ENCODE measurements at regions not wholly inside any gene's neighbourhood (a gene's known extent, or its start where the extent isn't known, plus 50 kb on each side); places are given as distances from the start of the nearest gene placed in this dataset.

- no peaks in the 10 kb centered on the region for H3K36me3 ChIP-seq (ENCODE audit: insufficient read depth, low read length)
- H3K4me3 ChIP-seq (ENCODE audit: low read length), result no peak overlapping the region
- no peaks in the 10 kb centered on the region for H3K4me1 ChIP-seq (ENCODE audit: insufficient read depth, low read length)
- no peak overlapping the region for H2AFZ ChIP-seq (ENCODE audit: low read depth, low read length)
- no peaks in the 10 kb centered on the region for H3K9me3 ChIP-seq (ENCODE audit: low read length)
- H3K27me3 ChIP-seq (ENCODE audit: insufficient read depth, low read length), result no peaks in the 10 kb centered on the region
These were observed 92.5 kb upstream of the HDGFL1 start for GRCh38 chr6:22476811-22477390.

- no peaks in the 10 kb centered on the region for H3K27me3 ChIP-seq (ENCODE audit: insufficient read depth, low read length)
- H3K4me3 ChIP-seq (ENCODE audit: low read length), result no peak overlapping the region
- no peaks in the 10 kb centered on the region for H3K9me3 ChIP-seq (ENCODE audit: low read length)
- H3K4me1 ChIP-seq (ENCODE audit: insufficient read depth, low read length), result no peaks in the 10 kb centered on the region
- H3K36me3 ChIP-seq (ENCODE audit: insufficient read depth, low read length), result no peaks in the 10 kb centered on the region
- no peak overlapping the region for H2AFZ ChIP-seq (ENCODE audit: low read depth, low read length)
These were observed 72.1 kb upstream of the HDGFL1 start for GRCh38 chr6:22497276-22497675.

GRCh38 chr6:22499815-22500214 is 69.6 kb upstream of the HDGFL1 start:
- Histone ChIP-seq H3K4me1 (ENCODE audit: insufficient read depth, low read length) (no peaks in the 10 kb centered on the region), H3K9me3 (ENCODE audit: low read length) (no peaks in the 10 kb centered on the region), H3K27me3 (ENCODE audit: insufficient read depth, low read length) (no peaks in the 10 kb centered on the region), H2AFZ (ENCODE audit: low read depth, low read length) (no peak overlapping the region), H3K4me3 (ENCODE audit: low read length) (no peak overlapping the region), H3K36me3 (ENCODE audit: insufficient read depth, low read length) (no peaks in the 10 kb centered on the region)

GRCh38 chr6:22506496-22506895 is 62.9 kb upstream of the HDGFL1 start:
- Histone ChIP-seq H3K4me1 (ENCODE audit: insufficient read depth, low read length) (no peaks in the 10 kb centered on the region), H3K36me3 (ENCODE audit: insufficient read depth, low read length) (no peaks in the 10 kb centered on the region), H3K27me3 (ENCODE audit: insufficient read depth, low read length) (no peaks in the 10 kb centered on the region), H3K9me3 (ENCODE audit: low read length) (no peaks in the 10 kb centered on the region), H3K4me3 (ENCODE audit: low read length) (no peak overlapping the region), H2AFZ (ENCODE audit: low read depth, low read length) (no peak overlapping the region)

GRCh38 chr6:22512686-22513427 is 56.5 kb upstream of the HDGFL1 start:
- no peaks in the 10 kb centered on the region for H3K9me3 ChIP-seq (ENCODE audit: low read length)
- H3K36me3 ChIP-seq (ENCODE audit: insufficient read depth, low read length), result no peaks in the 10 kb centered on the region
- no peaks in the 10 kb centered on the region for H3K27me3 ChIP-seq (ENCODE audit: insufficient read depth, low read length)
- no peak overlapping the region for H3K4me3 ChIP-seq (ENCODE audit: low read length)
- no peaks in the 10 kb centered on the region for H3K4me1 ChIP-seq (ENCODE audit: insufficient read depth, low read length)
- H2AFZ ChIP-seq (ENCODE audit: low read depth, low read length), result no peak overlapping the region

GRCh38 chr6:22513667-22514066 is 55.7 kb upstream of the HDGFL1 start:
- Histone ChIP-seq H3K4me3 (ENCODE audit: low read length) (no peak overlapping the region), H3K9me3 (ENCODE audit: low read length) (no peaks in the 10 kb centered on the region), H3K4me1 (ENCODE audit: insufficient read depth, low read length) (no peaks in the 10 kb centered on the region), H3K36me3 (ENCODE audit: insufficient read depth, low read length) (no peaks in the 10 kb centered on the region), H3K27me3 (ENCODE audit: insufficient read depth, low read length) (no peaks in the 10 kb centered on the region), H2AFZ (ENCODE audit: low read depth, low read length) (no peak overlapping the region)

- H3K27me3 ChIP-seq (ENCODE audit: insufficient read depth, low read length), result no peaks in the 10 kb centered on the region
- H2AFZ ChIP-seq (ENCODE audit: low read depth, low read length), result no peak overlapping the region
- no peaks in the 10 kb centered on the region for H3K9me3 ChIP-seq (ENCODE audit: low read length)
- no peaks in the 10 kb centered on the region for H3K4me1 ChIP-seq (ENCODE audit: insufficient read depth, low read length)
- H3K4me3 ChIP-seq (ENCODE audit: low read length), result no peak overlapping the region
- no peaks in the 10 kb centered on the region for H3K36me3 ChIP-seq (ENCODE audit: insufficient read depth, low read length)
These were observed 50.1 kb upstream of the HDGFL1 start for GRCh38 chr6:22519237-22519636.

Measured in neuron (in vitro differentiated cells).